H9 (cell line): ENCODE measurements at regions not wholly inside any gene's neighbourhood (a gene's known extent, or its start where the extent isn't known, plus 50 kb on each side); places are given as distances from the start of the nearest gene placed in this dataset.
A peak's percentile ranks its signal among the peaks of the same experiment; 100 is the strongest.

Experiments used
- DNase-seq: peaks from one replicate; pipeline ENCODE4 v3.0.0-alpha.2; 2017
- H2AFZ ChIP-seq: one replicate; pipeline ENCODE4 v1.6.1; 2013; ENCODE audit warnings: mild to moderate bottlenecking, low read length, control low read depth, moderate library complexity
- H2AK5ac ChIP-seq: 2 replicates; pipeline ENCODE4 v1.6.1; 2013; ENCODE audit warnings: low read length, control low read depth, mixed read lengths; ENCODE audit not compliant: insufficient read length
- H2BK120ac ChIP-seq: one replicate; pipeline ENCODE4 v1.6.1; 2013; ENCODE audit warnings: low read depth, mild to moderate bottlenecking, low read length, control low read depth, inconsistent platforms; ENCODE audit not compliant: poor library complexity, severe bottlenecking
- H2BK12ac ChIP-seq: 2 replicates; pipeline ENCODE4 v1.6.1; 2013; ENCODE audit warnings: low read length, control low read depth, mixed read lengths, low read depth; ENCODE audit not compliant: insufficient read length
- H2BK15ac ChIP-seq: 2 replicates; pipeline ENCODE4 v1.6.1; 2013; ENCODE audit warnings: low read depth, low read length, control low read depth
- H2BK20ac ChIP-seq: one replicate; pipeline ENCODE4 v1.6.1; 2013; ENCODE audit warnings: low read depth, mild to moderate bottlenecking, low read length, control low read depth, inconsistent platforms; ENCODE audit not compliant: poor library complexity, severe bottlenecking
- H2BK5ac ChIP-seq: 2 replicates; pipeline ENCODE4 v1.6.1; 2013; ENCODE audit warnings: low read length, control low read depth, mixed read lengths; ENCODE audit not compliant: insufficient read length
- H3K14ac ChIP-seq: 2 replicates; pipeline ENCODE4 v1.6.1; 2013; ENCODE audit warnings: low read length, control low read depth; ENCODE audit not compliant: insufficient read depth
- H3K18ac ChIP-seq: 2 replicates; pipeline ENCODE4 v1.6.1; 2013; ENCODE audit warnings: low read depth, mild to moderate bottlenecking, mixed read lengths, low read length, control low read depth; ENCODE audit not compliant: insufficient read length
- H3K23ac ChIP-seq: 2 replicates; pipeline ENCODE4 v1.6.1; 2013; ENCODE audit warnings: low read length, control low read depth, mixed read lengths, low read depth; ENCODE audit not compliant: insufficient read length
- H3K23me2 ChIP-seq: 2 replicates; pipeline ENCODE4 v1.6.1; 2013; ENCODE audit warnings: low read depth, mild to moderate bottlenecking, mixed read lengths, low read length, control low read depth; ENCODE audit not compliant: insufficient read length, poor library complexity, severe bottlenecking
- H3K27ac ChIP-seq: 2 replicates; pipeline ENCODE4 v1.5.1; 2013; ENCODE audit warnings: low read length, control low read depth, mixed read lengths, low read depth; ENCODE audit not compliant: insufficient read length
- H3K27me3 ChIP-seq: 2 replicates; pipeline ENCODE4 v1.6.1; 2013; ENCODE audit warnings: low read length, control low read depth, inconsistent platforms; ENCODE audit not compliant: insufficient read depth
- H3K4ac ChIP-seq: 2 replicates; pipeline ENCODE4 v1.6.1; 2013; ENCODE audit warnings: low read depth, mild to moderate bottlenecking, control low read depth, inconsistent platforms, low read length, moderate library complexity
- H3K4me1 ChIP-seq: 2 replicates; pipeline ENCODE4 v1.6.1; 2013; ENCODE audit warnings: low read length, control low read depth, inconsistent platforms; ENCODE audit not compliant: insufficient read depth
- H3K4me2 ChIP-seq: 2 replicates; pipeline ENCODE4 v1.6.1; 2013; ENCODE audit warnings: low read length, control low read depth, mixed read lengths; ENCODE audit not compliant: insufficient read length, insufficient read depth
- H3K56ac ChIP-seq: 2 replicates; pipeline ENCODE4 v1.6.1; 2013; ENCODE audit warnings: low read depth, mild to moderate bottlenecking, mixed read lengths, low read length, control low read depth; ENCODE audit not compliant: insufficient read length
- H3K79me1 ChIP-seq: 2 replicates; pipeline ENCODE4 v1.6.1; 2013; ENCODE audit warnings: low read depth, mild to moderate bottlenecking, moderate library complexity, low read length, control low read depth, inconsistent platforms; ENCODE audit not compliant: insufficient read depth, poor library complexity, severe bottlenecking
- H3K79me2 ChIP-seq: 2 replicates; pipeline ENCODE4 v1.6.1; 2013; ENCODE audit warnings: low read length, control low read depth, inconsistent platforms; ENCODE audit not compliant: insufficient read depth
- H3K9ac ChIP-seq: 2 replicates; pipeline ENCODE4 v1.6.1; 2013; ENCODE audit warnings: low read length, control low read depth, mixed read lengths; ENCODE audit not compliant: insufficient read length; ENCODE audit errors: extremely low read depth
- H3K9me3 ChIP-seq: one replicate; pipeline ENCODE4 v1.6.1; 2013; ENCODE audit warnings: low read depth, low read length, inconsistent platforms; ENCODE audit not compliant: control insufficient read depth
- H3T11ph ChIP-seq: one replicate; pipeline ENCODE4 v1.6.1; 2013; ENCODE audit warnings: mild to moderate bottlenecking, low read length, control low read depth, inconsistent platforms
- H4K20me1 ChIP-seq: one replicate; pipeline ENCODE4 v1.6.1; 2013; ENCODE audit not compliant: control insufficient read depth, insufficient read length, insufficient read depth
- H4K5ac ChIP-seq: 2 replicates; pipeline ENCODE4 v1.6.1; 2013; ENCODE audit warnings: low read depth, mild to moderate bottlenecking, mixed read lengths, low read length, control low read depth; ENCODE audit not compliant: insufficient read length
- H4K8ac ChIP-seq: replicated peaks from 2 replicates; pipeline ENCODE4 v1.6.1; 2013; ENCODE audit warnings: low read length, control low read depth, mixed read lengths, low read depth; ENCODE audit not compliant: insufficient read length
- H4K91ac ChIP-seq: 2 replicates; pipeline ENCODE4 v1.6.1; 2013; ENCODE audit warnings: low read depth, mild to moderate bottlenecking, moderate library complexity, mixed read lengths, low read length, control low read depth; ENCODE audit not compliant: insufficient read length
- H3K27ac Mint-ChIP-seq, 3 experiments: 2 replicates in 2 of 3; 3 replicates in 1 of 3; pipeline ENCODE4 v1.8.0; 2020 to 2021; ENCODE audit warnings: mixed read lengths in 3 of 3, mild to moderate bottlenecking in 1 of 3, moderate library complexity in 1 of 3
- H3K27me3 Mint-ChIP-seq: 2 replicates; pipeline ENCODE4 v1.8.0; 2021; ENCODE audit warnings: low read depth, mild to moderate bottlenecking, moderate library complexity, mixed read lengths
- H3K36me3 Mint-ChIP-seq, 3 experiments: 2 replicates in 2 of 3; 3 replicates in 1 of 3; pipeline ENCODE4 v1.8.0; 2020 to 2021; ENCODE audit warnings: low read depth in 3 of 3, mixed read lengths in 3 of 3; ENCODE audit not compliant: insufficient read depth in 1 of 3
- H3K4me1 Mint-ChIP-seq, 2 experiments: 2 replicates each; pipeline ENCODE4 v1.8.0; 2020; ENCODE audit warnings: mixed read lengths in 2 of 2
- H3K4me3 Mint-ChIP-seq, 2 experiments: 2 replicates in 1 of 2; 3 replicates in 1 of 2; pipeline ENCODE4 v1.8.0; 2020 to 2021; ENCODE audit warnings: mild to moderate bottlenecking in 2 of 2, mixed read lengths in 2 of 2, moderate library complexity in 1 of 2
- H3K9me3 Mint-ChIP-seq, 2 experiments: 2 replicates in 1 of 2; 3 replicates in 1 of 2; pipeline ENCODE4 v1.8.0; 2020; ENCODE audit warnings: mild to moderate bottlenecking in 2 of 2, mixed read lengths in 2 of 2, moderate library complexity in 1 of 2
- CTCF ChIP-seq: fragments of 200-600 bp; sonication (generic); conservative IDR thresholded peaks from 3 replicates; pipeline ENCODE4 v1.8.0; 2021; ENCODE audit warnings: antibody characterized with exemption, mild to moderate bottlenecking

GRCh38 chr11:23206741-23207336 lies 346.6 kb upstream of the CCDC179 start:
- H4K20me1 ChIP-seq, result no peaks in the 10 kb centered on the region
- H3K18ac ChIP-seq, result no peak overlapping the region

More at GRCh38 chr11:23206741-23207336, 346.6 kb upstream of the CCDC179 start:
- Histone ChIP-seq H3K79me1 (no peaks in the 10 kb centered on the region), H3T11ph (no peak overlapping the region), H2BK20ac (no peak overlapping the region), H2BK120ac (no peak overlapping the region), H3K27ac (no peak overlapping the region), H2BK12ac (no peak overlapping the region), H2BK5ac (no peak overlapping the region), H4K5ac (no peak overlapping the region), H3K23me2 (no peaks in the 10 kb centered on the region), H2AK5ac (no peak overlapping the region), H3K9me3 (peaks cover 15% of the 10 kb centered on the region), H3K23ac (no peak overlapping the region), H3K79me2 (no peaks in the 10 kb centered on the region), H3K27me3 (no peaks in the 10 kb centered on the region), H3K9ac (no peak overlapping the region), H3K4me2 (no peak overlapping the region), H4K8ac (no peak overlapping the region), H3K4ac (no peak overlapping the region), H4K91ac (no peak overlapping the region), H3K14ac (no peak overlapping the region), H3K56ac (no peak overlapping the region), H3K4me1 (no peaks in the 10 kb centered on the region), H2BK15ac (no peak overlapping the region), H2AFZ (no peak overlapping the region)
- peaks cover 10% of the 10 kb centered on the region in 2 experiments for H3K9me3 Mint-ChIP-seq
- TF ChIP-seq CTCF, result no peak
- no peaks in the 10 kb centered on the region for H3K4me1 Mint-ChIP-seq
- peak overlapping the region in 1 of 3 experiments; percentile 44; a peak in 2 of 7 replicates for H3K27ac Mint-ChIP-seq
- H3K36me3 Mint-ChIP-seq, result peaks cover 6 to 11% (median 10%) of the 10 kb centered on the region in 3 experiments; a peak in 6 of 7 replicates
- no peaks in the 10 kb centered on the region; the same call in 1 of the 2 replicates for H3K27me3 Mint-ChIP-seq
- H3K4me3 Mint-ChIP-seq, result no peak overlapping the region
- DNase-seq, result no peak
